Activated naive CD8-positive, alpha-beta T cell treated with anti-CD3 and anti-CD28 coated beads, Interleukin-2, amount 10 ng/mL, durations not matched to agents 7 days and 5 days (primary cell): ENCODE measurements at regions not wholly inside any gene's neighbourhood (a gene's known extent, or its start where the extent isn't known, plus 50 kb on each side); places are given as distances from the start of the nearest gene placed in this dataset.
"Not testable (repeated sequence)": the region's sequence is repeated elsewhere in the genome, so short reads cannot be mapped to it uniquely, and the experiment has no call there.

Experiments
- ATAC-seq: fragments of 150-1000 bp; cut with Tn5 transposase; one replicate; pipeline ENCODE4 v1.10.0; 2021; ENCODE audit warnings: low read depth, moderate library complexity
- POLR2A ChIA-PET: fragments of 350-600 bp; sonication (Branson Sonifier 250); formaldehyde crosslinking; loops from one replicate; lab custom pipeline; 2021; ENCODE audit warnings: antibody characterized with exemption; lab: Charles Lee
- DNase-seq: peaks from one replicate; pipeline ENCODE4 v3.0.0; 2021
- H3K27ac Mint-ChIP-seq: one replicate; pipeline ENCODE4 v1.8.0; 2022; ENCODE audit warnings: mild to moderate bottlenecking, mixed read lengths
- H3K27me3 Mint-ChIP-seq: one replicate; pipeline ENCODE4 v1.8.0; 2022; ENCODE audit warnings: mild to moderate bottlenecking, moderate library complexity, mixed read lengths
- H3K36me3 Mint-ChIP-seq: one replicate; pipeline ENCODE4 v1.8.0; 2021; ENCODE audit warnings: mild to moderate bottlenecking, mixed read lengths
- H3K4me1 Mint-ChIP-seq: one replicate; pipeline ENCODE4 v1.8.0; 2021; ENCODE audit warnings: mixed read lengths
- H3K4me3 Mint-ChIP-seq: one replicate; pipeline ENCODE4 v1.8.0; 2022; ENCODE audit warnings: mild to moderate bottlenecking, moderate library complexity, mixed read lengths
- H3K9me3 Mint-ChIP-seq: one replicate; pipeline ENCODE4 v1.8.0; 2021; ENCODE audit warnings: mixed read lengths

DNA sequence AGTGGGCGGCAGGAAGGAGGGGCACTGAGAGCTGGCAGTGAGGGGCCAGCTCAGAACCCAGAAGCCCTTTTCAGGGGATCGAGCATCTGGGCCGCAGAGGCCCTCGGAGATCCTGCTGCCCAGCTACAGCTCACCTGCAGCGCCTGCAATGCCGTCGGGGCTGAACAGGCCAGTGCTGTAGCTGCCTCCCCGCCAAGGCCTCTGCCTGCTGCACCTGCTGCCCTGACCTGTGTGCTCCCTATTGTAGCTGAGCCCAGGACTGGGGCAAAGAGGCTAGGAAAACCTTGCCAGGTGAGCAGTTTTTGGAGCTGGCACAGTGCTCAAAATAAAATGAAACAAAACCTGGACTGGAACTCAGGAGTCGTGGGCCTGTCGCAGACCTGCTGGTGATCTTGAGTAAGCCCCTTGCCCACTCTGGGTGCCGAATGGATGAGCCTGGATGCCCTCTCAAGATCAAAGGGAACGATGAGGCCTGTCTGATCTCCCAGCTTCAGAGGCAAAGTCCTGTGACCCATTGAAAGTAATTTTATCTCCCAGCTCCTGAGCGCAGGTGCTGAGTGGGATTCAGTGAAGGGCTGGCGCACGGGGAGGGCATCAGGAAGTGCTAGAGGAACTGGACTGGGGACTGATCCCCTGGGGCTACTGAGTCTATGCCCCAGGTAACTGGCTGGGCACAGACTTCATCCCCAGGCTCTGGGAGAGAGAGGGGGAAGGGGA is 154.6 kb downstream of the FOXD2 start:
- Mint-ChIP-seq H3K4me3 (no peak overlapping the region), H3K27ac (no peak overlapping the region), H3K9me3 (no peaks in the 10 kb centered on the region), H3K36me3 (no peaks in the 10 kb centered on the region), H3K4me1 (peaks cover 2% of the 10 kb centered on the region), H3K27me3 (peaks cover 28% of the 10 kb centered on the region)
- no peak for ATAC-seq
- DNase-seq: no peak
- POLR2A ChIA-PET: interaction anchor here (0.9 kb wide), 1 partner anchor 9 kb away, joined by 3 read pairs; no protein-coding TSS in a partner anchor

DNA sequence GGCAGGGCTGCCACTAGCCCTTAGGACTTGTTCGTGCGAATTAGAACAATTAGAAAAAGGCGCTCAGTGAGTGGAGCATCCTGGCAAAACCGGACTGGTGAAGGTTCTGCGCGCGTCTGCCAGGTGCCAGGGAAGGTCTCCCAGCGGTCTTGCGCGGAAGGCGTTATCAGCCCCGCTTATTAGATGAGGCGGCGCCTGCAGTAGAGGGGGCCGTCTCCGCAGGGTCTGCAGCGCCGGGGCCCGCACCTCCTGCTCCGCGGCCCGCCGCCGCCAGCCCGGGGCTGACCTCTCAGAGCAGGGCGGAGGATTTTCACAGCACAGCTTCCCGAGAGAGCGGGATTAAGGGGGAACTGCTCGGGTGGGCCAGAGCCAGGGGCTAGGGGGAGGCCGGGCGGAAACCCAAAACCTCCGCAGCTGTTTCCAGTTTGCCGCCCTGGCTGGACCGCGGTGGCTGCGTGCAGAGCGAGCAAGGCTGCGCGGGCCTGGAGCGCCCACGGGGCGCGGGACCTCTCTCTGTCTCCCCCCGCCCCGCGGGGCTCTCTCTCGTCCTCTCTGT is 155.2 kb downstream of the FOXD2 start:
- H3K36me3 Mint-ChIP-seq: no peaks in the 10 kb centered on the region
- DNase-seq (no peak), ATAC-seq (no peak)
- POLR2A ChIA-PET: no interaction called here
- no peaks in the 10 kb centered on the region for H3K9me3 Mint-ChIP-seq
- H3K4me3 Mint-ChIP-seq: no peak overlapping the region
- H3K27me3 Mint-ChIP-seq: peaks cover 28% of the 10 kb centered on the region
- H3K27ac Mint-ChIP-seq: no peak overlapping the region
- H3K4me1 Mint-ChIP-seq: peaks cover 2% of the 10 kb centered on the region

DNA sequence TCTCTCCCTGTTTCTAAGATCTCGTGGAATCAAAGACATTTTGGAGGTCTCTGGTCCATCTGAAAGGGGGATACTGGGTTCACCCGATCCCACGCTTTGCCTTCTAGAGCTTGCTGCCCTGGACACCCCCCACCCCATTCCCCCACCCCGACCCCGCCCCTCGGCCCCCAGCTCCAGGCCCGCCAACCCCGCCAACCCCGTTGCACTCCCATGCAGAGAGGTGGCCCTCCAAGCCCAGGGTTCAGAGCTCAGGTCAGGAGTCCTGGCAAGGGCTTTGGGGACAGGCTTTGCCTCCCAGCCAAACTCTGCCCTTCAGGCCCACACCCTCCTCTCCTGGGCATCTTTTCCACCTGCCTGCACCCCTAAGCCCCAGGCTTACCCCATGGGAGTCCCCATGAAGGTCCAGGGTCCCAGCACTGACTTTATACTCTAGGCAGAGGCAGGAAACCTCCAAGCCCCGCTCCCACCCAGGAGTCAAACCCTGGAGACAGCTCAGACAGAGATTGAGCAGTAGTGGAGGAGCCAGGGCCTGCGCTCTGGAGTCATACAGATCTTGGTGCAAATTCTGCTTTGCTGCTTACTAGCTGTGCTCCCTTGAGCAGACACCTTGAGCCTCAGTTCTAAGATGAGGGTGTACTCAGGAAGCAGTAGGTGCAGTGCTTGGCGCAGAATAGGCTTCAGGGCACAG is 155.9 kb downstream of the FOXD2 start:
- ATAC-seq (no peak), DNase-seq (no peak)
- Mint-ChIP-seq H3K36me3 (no peaks in the 10 kb centered on the region), H3K4me1 (peaks cover 2% of the 10 kb centered on the region), H3K9me3 (no peaks in the 10 kb centered on the region), H3K4me3 (no peak overlapping the region), H3K27me3 (peaks cover 28% of the 10 kb centered on the region), H3K27ac (no peak overlapping the region)
- POLR2A ChIA-PET: no interaction called here

DNA sequence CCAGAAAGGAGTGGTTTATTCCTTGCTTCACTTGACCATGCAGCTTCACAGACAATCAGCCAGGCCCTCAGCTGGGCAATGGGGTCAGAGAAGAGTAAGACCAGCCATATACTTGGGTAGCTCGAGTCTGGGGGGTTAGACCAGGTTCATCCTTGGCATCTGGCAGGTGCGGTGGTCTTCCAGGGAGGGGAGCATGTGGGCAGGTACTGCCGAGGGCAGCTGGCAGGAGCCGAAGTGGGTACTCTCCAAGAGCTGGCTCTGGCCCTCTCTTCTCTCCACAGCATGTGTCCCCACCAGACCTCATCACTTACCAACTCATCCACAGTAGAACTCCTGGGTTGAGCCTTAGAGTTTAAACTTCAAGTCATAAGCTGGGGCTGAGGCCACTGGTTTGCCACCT is 156.8 kb downstream of the FOXD2 start:
- Mint-ChIP-seq H3K4me3 (no peak overlapping the region), H3K4me1 (peaks cover 2% of the 10 kb centered on the region), H3K27ac (no peak overlapping the region), H3K36me3 (no peaks in the 10 kb centered on the region), H3K27me3 (peaks cover 35% of the 10 kb centered on the region), H3K9me3 (peaks cover 3% of the 10 kb centered on the region)
- ATAC-seq: no peak
- no peak for DNase-seq
- POLR2A ChIA-PET: no interaction called here

DNA sequence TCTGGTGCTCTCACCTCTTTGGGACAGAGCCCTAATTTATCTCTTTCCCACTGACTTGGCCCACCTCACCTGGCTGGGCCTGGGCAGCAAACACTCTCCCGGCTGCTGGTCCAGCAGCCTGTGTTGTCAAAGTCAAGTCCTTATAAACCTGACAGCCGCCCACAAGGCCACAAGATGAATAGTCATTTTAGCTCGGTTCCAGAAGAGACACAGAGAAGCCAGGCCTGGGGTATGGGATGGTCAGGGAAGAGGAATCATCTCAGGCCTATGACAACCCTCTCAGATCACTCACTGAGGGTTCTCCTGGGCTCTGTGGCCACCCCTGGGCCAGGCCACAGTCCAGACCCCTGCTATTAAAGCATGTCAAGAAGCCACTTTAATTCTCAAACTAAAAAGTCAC is 158.5 kb downstream of the FOXD2 start:
- POLR2A ChIA-PET: no interaction called here
- Mint-ChIP-seq H3K9me3 (peaks cover 8% of the 10 kb centered on the region), H3K36me3 (no peaks in the 10 kb centered on the region), H3K27me3 (peaks cover 44% of the 10 kb centered on the region), H3K4me3 (no peak overlapping the region), H3K27ac (no peak overlapping the region), H3K4me1 (peaks cover 2% of the 10 kb centered on the region)
- no peak for DNase-seq
- ATAC-seq: no peak

DNA sequence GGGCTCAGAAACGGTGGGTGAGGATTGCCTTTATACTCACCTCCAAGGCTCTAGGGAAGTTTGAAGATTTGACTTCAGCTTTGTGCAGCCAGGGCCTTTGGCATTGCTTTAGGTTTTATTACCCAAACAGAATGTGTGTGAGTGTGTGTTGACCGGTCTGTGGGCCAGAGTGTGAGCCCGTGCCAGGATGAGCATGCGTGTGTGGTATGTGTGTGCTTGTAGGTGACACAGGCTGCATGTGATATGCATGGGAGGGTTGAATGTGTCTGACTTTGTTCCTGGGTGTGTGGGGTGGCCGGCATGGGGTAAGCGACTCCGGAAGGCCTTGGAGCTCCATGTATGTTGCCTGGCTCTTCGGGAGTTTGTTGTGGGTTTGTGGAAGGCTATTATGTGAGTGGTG is 160.5 kb downstream of the FOXD2 start:
- H3K27ac Mint-ChIP-seq: no peak overlapping the region
- POLR2A ChIA-PET: no interaction called here
- no peak for DNase-seq
- ATAC-seq: no peak
- no peaks in the 10 kb centered on the region for H3K36me3 Mint-ChIP-seq
- peaks cover 49% of the 10 kb centered on the region for H3K27me3 Mint-ChIP-seq
- no peaks in the 10 kb centered on the region for H3K4me1 Mint-ChIP-seq
- H3K9me3 Mint-ChIP-seq: peaks cover 9% of the 10 kb centered on the region
- H3K4me3 Mint-ChIP-seq: no peak overlapping the region

DNA sequence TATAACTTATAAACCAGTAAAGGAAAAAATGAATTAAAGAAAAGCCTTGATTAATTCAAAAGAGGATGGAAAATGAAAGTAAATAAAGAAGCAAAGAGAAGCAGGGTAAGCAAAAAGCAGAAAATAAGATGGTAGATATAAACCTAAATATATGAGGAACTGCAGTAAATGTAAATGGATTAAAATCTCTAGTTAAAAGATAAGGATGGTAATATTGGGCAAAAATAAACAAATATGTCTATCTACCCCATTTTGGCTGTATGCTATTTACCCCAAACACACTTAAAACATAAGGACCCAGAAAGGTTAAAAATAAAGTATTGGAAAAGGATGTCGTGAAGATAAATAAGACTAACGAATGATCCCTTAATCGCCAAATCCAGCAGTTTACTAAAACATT is 161.9 kb downstream of the FOXD2 start:
- no peak overlapping the region for H3K27ac Mint-ChIP-seq
- H3K27me3 Mint-ChIP-seq: peaks cover 35% of the 10 kb centered on the region
- POLR2A ChIA-PET: no interaction called here
- DNase-seq (no peak), ATAC-seq (no peak)
- H3K4me3 Mint-ChIP-seq: no peak overlapping the region
- H3K36me3 Mint-ChIP-seq: no peaks in the 10 kb centered on the region
- H3K4me1 Mint-ChIP-seq: no peaks in the 10 kb centered on the region
- peaks cover 9% of the 10 kb centered on the region for H3K9me3 Mint-ChIP-seq

DNA sequence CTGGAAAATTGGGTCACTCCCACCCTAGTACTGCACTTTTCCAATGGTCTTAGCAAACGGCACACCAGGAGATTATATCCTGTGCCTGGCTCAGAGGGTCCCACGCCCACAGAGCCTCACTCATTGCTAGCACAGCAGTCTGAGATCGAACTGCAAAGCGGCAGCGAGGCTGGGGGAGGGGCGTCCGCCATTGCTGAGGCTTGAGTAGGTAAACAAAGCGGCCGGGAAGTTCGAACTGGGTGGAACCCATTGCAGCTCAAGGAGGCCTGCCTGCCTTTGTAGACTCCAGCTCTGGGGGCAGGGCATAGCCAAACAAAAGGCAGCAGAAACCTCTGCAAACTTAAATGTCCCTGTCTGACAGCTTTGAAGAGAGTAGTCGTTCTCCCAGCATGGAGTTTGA is 164.6 kb downstream of the FOXD2 start:
- POLR2A ChIA-PET, H3K4me3 Mint-ChIP-seq, ATAC-seq, H3K36me3 Mint-ChIP-seq, H3K9me3 Mint-ChIP-seq, DNase-seq, H3K4me1 Mint-ChIP-seq, H3K27ac Mint-ChIP-seq: not testable (repeated sequence)
- H3K27me3 Mint-ChIP-seq: peaks cover 32% of the 10 kb centered on the region

DNA sequence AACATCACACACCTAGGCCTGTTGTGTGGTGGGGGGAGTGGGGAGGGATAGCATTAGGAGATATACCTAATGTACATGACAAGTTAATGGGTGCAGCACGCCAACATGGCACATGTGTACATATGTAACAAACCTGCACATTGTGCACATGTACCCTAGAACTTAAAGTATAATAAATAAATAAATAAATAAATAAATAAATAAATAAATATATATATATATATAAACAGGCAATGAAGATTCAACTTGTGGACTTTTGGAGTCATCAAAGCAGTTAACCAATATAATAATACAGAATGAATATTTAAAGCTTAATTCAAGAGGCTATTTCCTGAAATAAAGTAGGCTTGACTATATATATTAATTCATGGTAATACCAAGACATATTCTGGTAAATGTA is 167.0 kb downstream of the FOXD2 start:
- H3K4me3 Mint-ChIP-seq, H3K9me3 Mint-ChIP-seq, H3K27ac Mint-ChIP-seq, ATAC-seq, H3K36me3 Mint-ChIP-seq, DNase-seq, H3K4me1 Mint-ChIP-seq: not testable (repeated sequence)
- H3K27me3 Mint-ChIP-seq: peaks cover 31% of the 10 kb centered on the region
- POLR2A ChIA-PET: interaction anchor here (0.6 kb wide), 1 partner anchor 420 kb away, joined by 3 read pairs; no protein-coding TSS in a partner anchor

DNA sequence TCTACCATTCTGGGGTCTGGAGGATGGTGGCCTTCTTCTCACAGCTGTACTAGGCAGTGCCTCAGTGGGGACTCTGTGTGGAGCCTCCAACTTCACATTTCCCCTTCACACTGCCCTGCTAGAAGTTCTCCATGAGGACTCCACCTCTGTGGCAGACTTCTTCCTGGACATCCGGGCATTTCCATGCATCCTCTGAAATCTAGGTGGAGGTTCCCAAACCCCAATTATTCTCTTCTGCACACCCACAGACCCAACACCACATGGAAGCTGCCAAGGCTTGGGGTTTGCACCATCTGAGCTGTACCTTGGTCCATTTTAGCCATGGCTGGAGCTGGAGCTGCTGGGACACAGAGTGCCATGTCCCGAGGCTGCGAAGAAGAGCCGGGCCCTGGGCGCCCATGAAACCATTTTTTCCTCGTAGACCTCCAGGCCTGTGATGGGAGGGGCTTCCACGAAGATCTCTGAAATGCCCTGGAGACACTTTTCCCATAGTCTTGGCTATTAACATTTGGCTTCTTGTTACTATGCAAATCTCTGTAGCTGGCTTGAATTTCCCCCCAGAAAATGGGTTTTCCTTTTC is 170.5 kb downstream of the FOXD2 start:
- Mint-ChIP-seq H3K36me3 (no peaks in the 10 kb centered on the region), H3K4me3 (no peak overlapping the region), H3K27me3 (peaks cover 29% of the 10 kb centered on the region), H3K27ac (no peak overlapping the region), H3K4me1 (no peaks in the 10 kb centered on the region), H3K9me3 (peaks cover 3% of the 10 kb centered on the region)
- DNase-seq: no peak
- no peak for ATAC-seq
- POLR2A ChIA-PET: no interaction called here

DNA sequence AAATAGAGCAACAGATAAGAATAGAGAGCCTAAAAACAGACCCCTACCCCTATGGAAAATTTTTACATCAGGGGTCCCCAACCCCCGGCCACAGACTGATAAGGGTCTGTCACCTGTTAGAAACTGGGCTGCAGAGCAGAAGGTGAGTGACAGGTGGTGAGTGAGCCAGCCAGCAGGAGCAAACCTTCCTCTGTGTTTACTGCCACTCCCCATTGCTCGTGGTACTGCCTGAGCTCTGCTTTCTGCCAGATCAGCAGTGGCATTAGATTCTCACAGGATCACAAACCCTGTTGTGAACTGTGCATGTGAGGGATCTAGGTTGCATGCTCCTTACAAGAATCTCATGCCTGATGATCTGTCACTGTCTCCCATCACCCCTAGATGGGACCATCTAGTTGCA is 174.1 kb downstream of the FOXD2 start:
- no peak overlapping the region for H3K4me3 Mint-ChIP-seq
- no peaks in the 10 kb centered on the region for H3K36me3 Mint-ChIP-seq
- H3K27ac Mint-ChIP-seq: no peak overlapping the region
- POLR2A ChIA-PET: no interaction called here
- DNase-seq: no peak
- H3K9me3 Mint-ChIP-seq: peaks cover 3% of the 10 kb centered on the region
- H3K27me3 Mint-ChIP-seq: peaks cover 25% of the 10 kb centered on the region
- no peaks in the 10 kb centered on the region for H3K4me1 Mint-ChIP-seq
- no peak for ATAC-seq

DNA sequence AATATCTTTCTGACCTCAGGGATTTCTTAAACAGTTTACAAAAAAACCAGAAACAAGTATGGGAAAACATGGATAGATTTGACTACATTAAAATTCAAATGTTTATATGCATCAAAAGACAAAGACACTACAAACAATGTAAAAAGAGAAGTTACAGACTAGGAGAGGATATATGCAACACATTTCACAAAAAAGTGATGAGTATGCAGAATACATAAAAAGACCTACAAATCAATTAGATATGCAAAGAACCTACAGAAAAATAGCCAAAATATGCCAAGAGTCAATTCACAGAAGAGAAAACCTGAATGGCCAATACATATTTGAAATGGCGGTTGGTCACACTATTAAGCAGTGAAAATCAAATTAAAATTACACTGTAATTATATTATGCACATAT is 175.0 kb downstream of the FOXD2 start:
- no peak overlapping the region for H3K4me3 Mint-ChIP-seq
- H3K9me3 Mint-ChIP-seq: peaks cover 3% of the 10 kb centered on the region
- ATAC-seq (no peak), DNase-seq (no peak)
- H3K4me1 Mint-ChIP-seq: no peaks in the 10 kb centered on the region
- H3K27me3 Mint-ChIP-seq: peaks cover 25% of the 10 kb centered on the region
- H3K36me3 Mint-ChIP-seq: no peaks in the 10 kb centered on the region
- no peak overlapping the region for H3K27ac Mint-ChIP-seq
- POLR2A ChIA-PET: no interaction called here

DNA sequence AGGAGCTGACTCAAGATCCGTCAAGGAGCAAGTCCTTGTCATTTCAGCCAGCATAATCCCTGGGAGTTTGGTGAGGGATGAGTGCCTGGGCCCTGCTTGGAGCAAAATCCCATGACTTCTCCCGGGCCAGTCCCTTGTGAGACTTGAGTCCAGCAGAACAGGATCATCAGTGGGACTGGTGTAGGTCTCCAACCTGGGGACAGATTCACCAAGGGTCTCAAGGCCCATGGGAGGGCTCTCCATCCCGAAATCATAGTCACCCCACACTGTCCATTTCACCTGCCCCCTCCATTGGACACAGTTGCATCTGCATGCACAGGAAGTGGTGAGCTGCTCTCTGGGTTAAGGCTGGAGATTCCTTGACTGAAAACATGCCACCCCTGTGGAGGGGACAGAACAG is 178.2 kb downstream of the FOXD2 start:
- POLR2A ChIA-PET: no interaction called here
- Mint-ChIP-seq H3K36me3 (no peaks in the 10 kb centered on the region), H3K4me3 (no peak overlapping the region), H3K27ac (no peak overlapping the region), H3K4me1 (no peaks in the 10 kb centered on the region), H3K9me3 (no peaks in the 10 kb centered on the region), H3K27me3 (peaks cover 10% of the 10 kb centered on the region)
- no peak for DNase-seq
- no peak for ATAC-seq

DNA sequence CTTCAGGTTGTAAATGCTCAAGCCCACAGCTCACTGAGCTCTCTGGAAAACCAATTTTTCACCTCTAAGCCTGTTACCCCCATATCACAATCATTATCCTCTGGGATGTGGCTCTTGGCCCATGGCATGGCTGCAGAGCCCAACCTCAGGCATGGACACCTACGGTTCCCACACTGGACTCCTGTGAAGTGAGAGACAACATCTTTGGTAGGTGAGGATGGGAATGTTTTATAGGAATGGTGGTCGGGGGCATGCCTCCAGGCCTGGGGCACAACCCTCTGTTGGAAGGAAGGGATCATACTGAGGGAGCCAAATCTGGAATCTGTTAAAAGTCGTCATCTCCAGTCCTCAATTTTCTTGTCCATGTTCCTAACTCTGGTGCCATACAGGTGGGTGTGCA is 179.1 kb downstream of the FOXD2 start:
- Mint-ChIP-seq H3K36me3 (no peaks in the 10 kb centered on the region), H3K27me3 (peaks cover 7% of the 10 kb centered on the region), H3K4me3 (no peak overlapping the region), H3K27ac (no peak overlapping the region), H3K9me3 (no peaks in the 10 kb centered on the region), H3K4me1 (no peaks in the 10 kb centered on the region)
- no peak for DNase-seq
- POLR2A ChIA-PET: no interaction called here
- ATAC-seq: no peak
